Lower leg skin (tissue), 3 donors: ENCODE measurements at regions not wholly inside any gene's neighbourhood (a gene's known extent, or its start where the extent isn't known, plus 50 kb on each side); places are given as distances from the start of the nearest gene placed in this dataset.

Experiments
- CTCF ChIP-seq, 3 donors: fragments of 450-650 bp; IDR thresholded peaks; one replicate each; pipeline ENCODE4 v1.5.1; 2016; ENCODE audit warnings: antibody characterized with exemption in 3 of 3, mild to moderate bottlenecking in 3 of 3, moderate library complexity in 2 of 3
- POLR2A ChIP-seq, 2 donors: fragments of 450-650 bp; IDR thresholded peaks; one replicate each; pipeline ENCODE4 v1.6.1; 2016 to 2017; ENCODE audit warnings: antibody characterized with exemption in 2 of 2, mild to moderate bottlenecking in 1 of 2, moderate library complexity in 1 of 2

DNA sequence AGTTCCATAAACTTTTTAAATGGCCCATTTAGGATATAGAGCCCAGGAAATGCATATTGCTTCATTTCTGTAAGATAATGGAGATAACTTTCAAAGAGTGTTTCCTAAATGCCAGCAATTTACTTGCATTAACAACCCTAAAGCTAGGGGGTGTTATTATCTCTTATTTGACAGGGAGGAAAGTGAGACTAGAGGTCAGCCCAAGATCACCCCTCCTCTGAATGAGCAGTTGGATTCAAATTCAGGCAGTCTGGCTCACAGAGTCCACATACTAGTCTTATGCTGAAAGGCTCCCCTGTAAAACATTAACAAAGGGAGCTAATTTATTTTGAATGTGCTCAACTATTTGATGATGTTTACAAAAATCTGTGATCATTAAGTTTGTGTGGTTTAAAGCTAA is 49.9 kb upstream of the TRIM77 start:
- TF ChIP-seq POLR2A (IDR thresholded peaks at IDR 0.05) (no peak), CTCF (IDR thresholded peaks at IDR 0.05) (no peak)
